IPS-11a (cell line): ENCODE measurements at regions not wholly inside any gene's neighbourhood (a gene's known extent, or its start where the extent isn't known, plus 50 kb on each side); places are given as distances from the start of the nearest gene placed in this dataset.

Source experiments
- H3K4me3 ChIP-seq: one replicate; pipeline ENCODE4 v1.5.1; 2013; ENCODE audit warnings: low read depth, low read length, control low read depth

DNA sequence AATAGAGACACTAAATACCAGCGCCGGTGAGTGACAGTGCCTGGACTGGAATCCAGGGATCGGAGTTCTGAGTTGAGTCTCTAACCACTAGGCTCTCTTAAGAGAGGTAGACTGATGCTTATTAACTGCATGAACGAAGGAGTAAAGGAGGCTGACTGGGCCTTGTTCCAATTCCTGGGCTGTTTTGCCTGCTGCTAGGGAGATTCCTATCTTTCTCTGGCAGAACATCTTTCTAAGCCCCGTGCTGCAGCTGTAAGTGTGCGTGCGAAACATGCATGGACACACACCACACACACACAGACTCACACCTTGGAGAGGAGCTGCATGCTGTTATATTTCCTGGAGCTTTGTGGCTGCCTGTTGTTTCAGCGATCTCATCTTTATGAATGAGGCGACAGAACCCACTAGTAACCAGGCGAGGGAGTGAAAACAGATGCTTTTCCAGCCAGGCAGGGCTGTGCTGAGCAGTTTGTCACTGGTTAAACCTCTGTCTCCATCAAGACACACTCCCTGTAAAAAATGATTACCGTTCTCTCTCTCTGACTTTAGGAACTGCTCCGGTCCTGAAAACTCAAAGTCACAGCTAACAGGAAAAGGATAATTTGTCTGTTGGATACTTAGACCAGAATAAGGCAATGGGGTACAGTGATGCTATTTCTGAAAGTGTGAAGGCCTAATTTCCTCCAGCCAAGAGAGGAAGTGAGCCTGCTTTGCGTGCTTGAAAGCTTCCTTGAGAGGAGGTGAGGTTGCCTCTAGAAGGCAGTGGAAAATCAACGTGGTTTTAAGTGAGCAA lies 157.4 kb upstream of the ZNF217 start:
- H3K4me3 ChIP-seq: no peak overlapping the region

DNA sequence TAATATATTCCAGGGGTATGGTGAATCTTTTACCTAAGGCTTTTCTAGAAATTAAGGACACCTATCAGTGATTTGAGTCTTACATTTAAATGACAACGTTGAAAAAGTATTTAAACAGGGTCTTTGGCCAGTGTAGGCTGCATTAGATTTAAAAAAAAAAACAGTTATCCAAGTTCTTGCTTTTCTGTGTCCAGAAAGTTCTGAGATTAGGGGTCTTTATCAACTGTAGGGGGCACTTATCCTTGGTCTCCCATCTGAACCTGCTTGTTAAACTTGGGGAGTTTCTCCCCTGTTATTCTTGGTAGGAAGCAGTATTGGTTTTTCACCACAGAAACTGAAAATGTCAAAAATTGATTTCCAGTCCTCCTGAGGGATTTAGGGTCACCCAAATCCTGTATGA lies 155.9 kb upstream of the ZNF217 start:
- no peak overlapping the region for H3K4me3 ChIP-seq

DNA sequence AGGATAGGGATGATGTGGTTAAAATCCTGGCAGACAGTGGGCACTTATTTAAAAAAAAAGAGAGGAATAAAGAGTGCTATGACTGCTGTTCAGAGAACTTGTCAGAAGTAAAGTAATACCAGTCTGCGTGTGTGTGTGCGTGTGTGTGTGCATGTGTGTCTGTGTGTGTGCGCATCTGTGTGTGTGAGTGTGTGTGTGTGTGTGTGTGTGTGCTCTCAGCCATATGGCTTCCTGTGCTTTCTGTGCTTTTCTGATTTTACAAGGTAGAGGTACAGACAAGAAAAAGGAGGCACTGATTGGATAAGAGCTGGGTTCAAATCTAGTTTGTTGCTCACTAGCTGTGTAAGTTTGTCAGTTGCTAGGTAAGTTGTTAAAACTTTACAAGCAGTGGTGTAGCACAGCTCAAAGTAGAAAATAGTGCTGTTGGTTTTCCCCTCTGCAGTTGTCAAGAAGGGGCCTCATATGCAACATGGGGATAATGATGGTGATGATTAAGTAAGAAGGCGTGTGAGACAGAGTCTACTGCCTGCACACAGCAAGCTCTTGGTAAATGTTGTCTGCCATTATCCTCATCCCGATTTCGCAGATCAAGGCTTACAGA lies 155.3 kb upstream of the ZNF217 start:
- H3K4me3 ChIP-seq: no peak overlapping the region

DNA sequence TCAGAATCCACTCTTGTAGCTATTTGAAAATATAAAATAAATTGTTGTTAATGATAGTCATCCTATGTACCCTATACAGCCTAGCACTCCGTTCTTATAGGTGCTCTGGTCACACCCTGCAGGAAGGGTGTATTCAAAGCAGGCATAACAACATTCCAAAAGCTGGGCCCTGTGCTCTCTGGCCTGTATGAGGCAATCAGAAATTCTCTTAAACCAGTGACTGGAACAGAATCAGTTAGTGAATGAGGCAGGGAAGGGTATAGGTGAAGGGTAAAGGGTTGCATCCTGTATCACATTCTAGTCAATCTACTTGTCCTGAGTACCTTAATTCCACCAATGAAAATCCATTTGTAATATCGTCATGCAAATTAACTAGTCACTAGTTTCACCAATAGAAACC lies 154.5 kb upstream of the ZNF217 start:
- no peak overlapping the region for H3K4me3 ChIP-seq

DNA sequence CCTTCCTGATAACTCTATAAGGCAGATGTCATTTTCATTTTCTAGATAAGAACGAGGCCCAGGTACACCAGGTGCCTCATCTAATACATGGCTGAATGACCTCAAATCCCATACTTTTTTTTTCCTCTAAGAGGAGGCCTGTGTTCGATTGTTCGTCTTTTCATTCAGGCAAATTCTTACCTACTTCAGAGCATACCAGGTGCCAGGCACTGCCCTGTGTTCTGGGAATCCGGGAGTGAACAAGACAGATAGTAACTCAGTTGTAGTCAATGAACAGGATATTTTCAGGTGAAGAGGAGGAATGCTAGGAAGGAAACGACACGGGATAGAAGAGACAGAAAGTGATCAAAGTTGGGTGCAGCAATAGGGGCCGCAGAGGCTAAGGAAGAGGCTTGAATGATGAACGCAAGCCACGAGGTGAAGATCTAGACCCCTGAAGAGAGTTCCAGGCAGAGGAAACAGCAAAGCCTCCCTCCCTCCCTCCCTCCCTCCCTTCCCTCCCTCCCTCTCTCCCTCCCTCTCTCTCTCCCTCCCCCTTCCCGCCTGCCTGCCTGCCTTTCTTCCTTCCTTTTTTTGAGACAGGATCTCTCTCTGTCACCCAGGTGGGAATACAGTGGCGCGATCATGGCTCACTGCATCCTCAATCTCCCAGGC lies 150.1 kb upstream of the ZNF217 start:
- no peak overlapping the region for H3K4me3 ChIP-seq

DNA sequence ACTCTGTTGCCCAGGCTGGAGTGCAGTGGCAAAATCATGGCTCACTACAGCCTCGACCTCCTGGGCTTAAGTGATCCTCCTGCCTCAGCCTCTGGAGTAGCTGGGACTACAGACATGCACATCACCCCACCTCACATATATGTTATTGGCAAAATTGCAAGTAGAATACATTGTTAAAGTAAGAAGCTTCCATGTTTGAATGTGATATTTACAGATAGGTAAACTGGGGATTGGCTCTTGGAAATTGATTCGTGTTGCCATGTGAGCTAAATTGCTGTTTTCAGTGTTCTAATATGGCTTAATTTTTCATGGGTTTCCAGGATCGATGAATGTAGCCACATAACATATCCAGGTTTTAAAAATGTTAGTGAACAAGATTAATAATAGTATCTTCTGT lies 149.0 kb upstream of the ZNF217 start:
- no peak overlapping the region for H3K4me3 ChIP-seq

DNA sequence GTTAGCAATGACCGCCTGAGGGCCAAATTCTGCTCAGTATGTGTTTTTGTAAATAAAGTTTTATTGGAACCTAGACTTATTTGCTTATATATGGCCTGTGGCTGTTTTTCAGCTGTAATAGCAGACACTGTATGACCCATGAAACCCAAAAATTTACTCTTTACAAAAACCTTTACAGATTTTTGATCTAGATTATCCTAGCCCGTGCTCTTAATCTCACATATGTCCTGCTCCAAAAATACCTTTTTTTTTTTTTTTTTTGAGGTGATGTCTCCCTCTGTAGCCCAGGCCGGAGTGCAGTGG lies 148.0 kb upstream of the ZNF217 start:
- H3K4me3 ChIP-seq: no peak overlapping the region

DNA sequence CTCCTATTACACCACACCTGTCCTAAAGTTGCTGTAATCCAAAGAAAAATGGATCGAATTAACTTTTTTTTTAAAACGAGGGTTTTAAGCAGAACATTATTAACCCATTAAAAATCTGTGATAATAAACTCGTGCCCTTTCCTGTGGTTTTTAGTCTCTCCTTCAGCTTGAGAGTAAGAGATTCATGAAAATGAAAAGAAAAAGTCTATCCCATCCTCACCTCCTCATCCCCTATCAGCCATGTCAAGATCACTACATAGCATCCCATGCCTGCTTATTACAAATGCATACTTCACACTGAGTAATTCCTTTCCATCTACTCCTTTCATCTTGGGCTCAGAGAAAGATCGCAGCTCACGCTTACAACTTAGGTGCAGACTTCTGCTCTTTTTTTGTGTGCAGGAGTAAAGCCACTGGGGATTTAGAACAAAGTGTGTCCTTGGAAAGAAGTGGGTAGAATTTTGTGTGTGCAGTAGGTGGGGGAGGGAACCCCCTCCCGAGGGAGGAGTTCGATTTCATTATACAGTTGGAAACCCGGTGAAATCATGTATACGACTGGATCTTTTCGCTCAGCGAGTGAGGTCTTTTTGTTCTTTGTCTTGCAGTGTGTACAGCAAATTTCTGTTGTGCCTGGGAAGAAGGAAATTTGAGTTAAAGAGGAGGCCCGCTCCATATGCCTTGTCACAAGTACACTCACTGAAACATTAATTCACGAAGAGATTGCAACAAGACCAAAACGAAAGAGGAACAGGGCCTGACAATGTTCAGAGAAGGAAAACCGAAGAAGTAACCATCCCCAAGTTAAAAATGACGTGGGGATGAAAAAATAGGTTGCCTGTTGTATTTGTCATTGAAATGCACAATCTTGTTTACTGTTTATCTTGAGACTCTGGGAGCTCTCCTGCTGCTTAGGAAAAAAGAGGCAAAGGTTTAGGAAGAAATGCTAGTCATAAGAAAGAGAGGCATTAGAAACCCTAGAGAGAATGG lies 146.5 kb upstream of the ZNF217 start:
- H3K4me3 ChIP-seq: no peak overlapping the region

DNA sequence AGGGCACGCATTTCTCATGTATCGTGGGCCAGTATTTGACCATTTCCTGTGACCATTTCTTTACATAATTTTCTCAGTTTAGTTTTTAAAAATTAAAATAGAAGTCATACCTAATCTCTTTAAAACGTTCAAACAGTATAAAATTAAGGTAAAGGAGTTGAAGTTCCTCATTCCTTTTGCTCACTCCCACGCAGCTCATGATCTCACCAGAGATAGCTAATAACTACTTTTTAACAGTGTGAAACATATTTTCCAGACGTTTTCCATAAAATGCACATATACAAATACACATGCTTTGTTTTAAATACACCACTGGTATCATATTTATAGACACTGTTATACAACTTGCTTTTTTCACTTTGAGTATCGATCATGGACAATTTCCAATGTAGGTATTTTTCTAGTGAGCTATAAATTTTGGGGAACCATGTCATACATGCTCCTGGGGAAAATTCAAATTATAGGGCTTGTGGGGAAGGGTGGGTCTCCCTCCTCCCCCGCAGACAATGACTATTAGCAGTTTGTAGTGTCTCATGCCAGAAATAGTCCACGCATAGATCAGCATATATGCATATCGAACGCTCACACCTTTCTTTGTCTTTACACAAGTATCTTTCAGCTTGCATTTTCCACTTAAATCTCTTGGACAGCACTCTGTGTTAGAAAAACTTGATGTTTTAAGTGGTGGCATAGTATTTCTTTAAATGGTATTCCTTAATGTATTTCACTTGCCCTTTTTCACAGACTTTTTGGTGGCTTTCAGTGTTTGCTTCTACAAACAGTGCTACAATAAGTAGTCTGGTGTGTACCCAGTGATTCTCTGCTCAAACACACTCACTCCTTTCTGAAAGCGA lies 145.5 kb upstream of the ZNF217 start:
- no peak overlapping the region for H3K4me3 ChIP-seq

DNA sequence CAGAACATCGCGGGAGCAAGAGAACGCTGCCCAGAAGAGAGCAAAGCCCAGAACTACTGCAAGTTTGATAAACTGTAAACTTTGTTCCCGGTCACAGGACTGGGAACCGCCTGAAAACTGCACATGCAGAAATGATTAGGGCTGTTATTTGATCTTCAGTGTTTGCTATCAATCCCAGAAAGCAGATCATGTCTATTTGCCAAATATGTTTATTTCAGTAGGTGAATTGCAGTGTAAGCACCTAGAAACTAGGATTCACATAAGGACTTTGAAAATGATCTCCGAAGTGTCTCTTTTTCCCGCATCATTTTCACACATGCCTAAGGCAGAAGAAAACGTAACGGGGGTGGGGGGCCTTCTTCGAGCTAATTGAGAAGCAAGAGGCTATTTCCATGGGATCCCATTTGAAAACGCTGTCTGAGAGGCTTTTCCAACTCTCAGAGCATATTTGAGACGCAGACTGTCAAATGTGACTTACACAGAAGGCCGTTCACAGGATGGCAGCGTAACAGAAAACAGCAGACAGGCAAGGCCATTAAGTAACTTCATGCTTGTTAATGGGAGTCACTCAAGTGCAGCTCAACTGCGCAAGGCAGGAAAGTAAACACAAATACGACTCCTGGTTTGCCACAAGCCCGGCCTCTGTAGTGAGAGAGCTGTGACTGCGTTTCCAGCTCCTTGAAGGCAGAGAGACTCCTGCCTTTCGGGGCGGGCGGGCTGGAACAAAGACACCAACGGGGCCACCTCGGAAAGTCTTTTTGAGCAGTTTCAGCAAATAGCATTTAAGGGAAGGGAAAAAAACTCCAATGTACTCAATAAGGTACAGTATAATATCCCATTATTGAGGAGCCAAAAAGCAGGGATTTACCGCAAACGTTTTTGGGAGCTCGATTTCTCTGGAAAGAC lies 144.7 kb upstream of the ZNF217 start:
- H3K4me3 ChIP-seq: no peak overlapping the region

DNA sequence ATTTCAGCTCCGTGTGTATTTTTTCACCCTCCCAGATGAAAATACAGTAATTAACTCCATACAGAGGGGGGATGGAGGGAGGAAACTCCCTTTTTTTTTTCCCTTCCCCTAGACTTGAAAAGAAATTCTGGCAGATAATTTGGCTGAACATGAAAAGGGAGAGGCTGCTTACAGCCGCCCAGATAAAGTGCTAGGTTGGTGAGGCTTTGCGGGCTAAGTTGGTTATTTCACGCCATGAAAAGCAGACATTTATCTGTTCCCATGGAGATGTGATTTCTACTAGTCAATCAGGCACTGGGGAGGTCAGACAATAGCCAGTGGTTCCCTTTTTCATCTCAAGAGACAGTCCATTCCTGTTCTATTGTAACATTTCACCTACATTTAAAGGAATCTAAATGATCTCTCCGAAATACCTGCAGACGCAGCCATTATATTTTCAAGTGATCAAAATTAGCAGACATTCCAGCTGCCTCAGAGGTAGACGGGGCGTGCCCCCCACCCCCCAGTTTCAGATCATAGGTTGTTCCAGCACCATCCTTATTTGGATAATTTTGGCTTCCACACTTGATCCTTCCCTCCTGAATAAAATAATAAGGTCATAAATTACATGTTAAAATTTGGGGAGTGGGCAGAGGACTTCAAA lies 143.9 kb upstream of the ZNF217 start:
- H3K4me3 ChIP-seq: no peak overlapping the region

DNA sequence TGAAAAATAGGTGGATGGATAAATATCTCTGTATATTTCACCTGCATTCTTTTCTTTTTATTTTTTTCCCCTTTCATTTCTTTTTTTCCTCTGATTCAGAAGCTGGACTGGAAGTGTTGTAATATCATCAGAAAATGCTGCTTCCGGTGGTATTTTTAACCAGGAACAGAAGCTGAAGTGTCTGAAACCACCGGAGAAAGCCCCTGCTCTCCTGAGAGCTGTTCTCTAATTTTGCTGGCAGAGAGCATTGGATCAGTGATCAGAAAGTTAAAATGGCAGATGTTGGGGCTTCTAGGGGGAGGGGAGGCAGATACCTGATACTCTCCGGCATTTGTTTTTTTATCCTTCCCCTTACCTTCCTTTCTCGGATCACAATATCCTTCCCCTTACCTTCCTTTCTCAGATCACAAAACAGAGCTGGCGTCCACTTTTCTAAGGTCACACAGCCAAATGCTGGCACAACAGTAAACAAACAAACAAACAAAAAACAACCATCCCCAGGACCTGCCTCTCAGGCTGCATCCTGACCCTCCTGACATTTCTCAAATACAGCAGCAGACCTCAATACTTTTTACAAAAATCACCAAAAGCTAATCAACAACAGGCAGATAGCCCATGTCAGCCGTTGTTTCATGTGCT lies 143.2 kb upstream of the ZNF217 start:
- no peak overlapping the region for H3K4me3 ChIP-seq

DNA sequence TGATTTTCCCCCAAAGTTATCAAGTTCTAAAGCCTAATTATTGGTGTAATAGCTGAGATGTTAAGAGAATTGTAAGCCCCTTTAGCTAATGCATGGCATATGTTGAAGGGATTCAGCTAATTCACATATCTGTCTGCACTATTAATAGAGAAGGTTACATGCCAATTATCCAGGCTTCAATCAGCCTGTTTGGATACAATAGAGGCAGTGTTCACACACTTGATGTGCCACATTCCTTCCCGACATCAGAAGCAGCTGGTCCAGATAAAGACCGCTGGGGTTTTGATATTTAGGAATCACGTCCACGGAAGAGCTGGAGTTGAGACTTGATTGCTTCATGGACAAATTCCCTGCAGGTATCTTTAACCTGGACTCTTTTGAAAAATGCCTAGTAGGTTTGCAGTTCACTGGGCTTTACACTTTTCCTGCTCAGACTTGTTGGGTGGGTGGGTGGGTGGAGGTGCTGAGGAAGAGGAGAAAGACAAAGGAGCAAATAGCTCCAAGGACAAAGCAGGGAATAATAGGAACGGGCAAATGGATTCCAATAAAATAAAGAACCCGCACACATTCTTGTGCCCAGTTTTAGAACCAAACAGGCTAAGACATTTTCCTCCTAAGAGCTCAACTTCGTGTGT lies 142.6 kb upstream of the ZNF217 start:
- H3K4me3 ChIP-seq: no peak overlapping the region

DNA sequence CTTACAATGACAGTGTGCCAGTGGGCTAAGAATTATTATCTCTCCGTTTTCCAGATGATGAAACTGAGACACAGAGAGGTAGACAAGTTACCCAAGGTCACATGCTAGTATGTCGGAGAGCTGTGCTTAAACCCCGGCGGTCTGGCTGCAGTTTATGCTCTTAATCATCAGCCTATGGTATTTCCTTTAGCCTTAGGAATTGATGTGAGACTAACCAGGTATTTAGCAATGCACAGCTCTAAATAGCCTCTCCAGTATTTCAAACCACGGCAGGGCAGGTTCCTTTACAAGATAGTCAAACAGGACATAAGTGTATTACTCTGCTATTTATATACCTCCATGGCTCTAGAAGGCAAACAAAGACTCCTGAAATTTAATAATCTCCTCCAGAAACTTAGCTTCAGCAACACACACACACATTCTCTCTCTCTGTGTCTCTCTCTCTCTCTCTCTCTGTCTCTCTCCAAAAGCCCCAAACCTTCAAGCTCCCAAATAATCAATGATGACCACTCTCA lies 142.0 kb upstream of the ZNF217 start:
- no peak overlapping the region for H3K4me3 ChIP-seq

DNA sequence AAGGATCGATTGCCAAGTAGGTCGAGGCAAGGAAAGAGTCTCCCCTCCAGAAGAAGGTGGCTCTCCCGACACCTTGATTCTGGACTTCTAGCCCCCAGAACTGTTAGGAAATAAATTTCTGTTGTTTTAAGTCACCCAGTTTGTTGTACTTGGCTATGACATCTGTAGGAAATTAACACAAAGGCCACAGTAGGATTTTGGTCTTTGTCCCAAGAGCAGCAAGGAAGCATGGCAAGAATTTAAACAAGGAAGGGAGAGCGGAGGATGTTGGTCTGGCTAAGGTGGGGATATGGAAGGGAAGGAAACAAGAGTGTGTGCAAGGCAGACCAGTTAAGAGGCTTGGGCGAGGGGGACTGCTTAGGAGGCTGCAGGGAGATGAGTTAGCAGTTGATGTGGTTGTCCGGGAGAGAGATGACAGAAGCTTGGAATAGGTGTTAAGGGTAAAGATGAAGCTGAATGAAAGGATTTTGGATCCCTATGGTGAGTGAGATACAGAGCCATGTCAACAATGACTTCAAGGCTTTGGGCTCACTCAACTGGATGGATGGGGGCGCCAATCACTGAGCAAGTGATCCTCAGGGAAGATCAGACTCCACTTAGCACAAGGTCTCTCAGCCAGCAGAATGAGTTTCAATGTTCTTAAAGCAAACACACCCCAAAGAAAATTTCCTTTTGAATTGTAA lies 140.5 kb upstream of the ZNF217 start:
- H3K4me3 ChIP-seq: no peak overlapping the region

DNA sequence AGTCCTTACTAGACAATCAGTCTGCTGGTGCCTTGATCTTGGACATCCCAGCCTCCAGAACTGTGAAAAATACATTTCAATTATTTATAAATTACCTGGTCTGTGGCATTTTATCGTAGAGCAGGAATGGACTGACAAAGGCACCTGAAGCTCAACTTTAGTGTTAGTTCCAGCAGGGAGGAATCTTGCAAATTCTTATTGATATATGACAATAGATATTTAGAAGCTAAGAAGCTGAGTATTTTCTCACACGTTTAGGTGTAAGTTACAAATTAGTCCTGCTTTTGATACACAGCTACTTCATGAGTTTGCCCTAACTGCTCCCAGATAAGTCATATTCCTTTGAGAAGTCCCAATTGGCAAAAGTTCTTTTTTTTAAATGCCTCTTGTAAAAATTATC lies 138.0 kb upstream of the ZNF217 start:
- no peak overlapping the region for H3K4me3 ChIP-seq

DNA sequence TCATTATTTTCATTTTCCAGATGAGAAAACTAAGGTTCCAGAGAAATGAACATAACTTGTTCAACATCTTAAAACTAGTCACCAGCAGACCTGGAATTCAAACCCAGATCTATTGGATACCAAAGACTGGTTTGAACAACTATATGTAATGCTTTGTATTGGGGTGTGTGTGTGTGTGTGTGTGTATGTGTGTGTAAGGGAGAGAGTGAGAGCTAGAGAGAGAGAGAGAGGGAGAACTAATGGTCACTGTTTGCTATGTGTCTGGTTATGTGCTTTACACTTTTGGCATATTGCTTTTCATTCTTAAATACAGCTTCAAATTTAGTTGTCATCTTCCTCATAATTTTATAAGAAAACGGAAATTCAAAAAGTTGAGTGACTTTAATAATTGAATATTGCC lies 134.7 kb upstream of the ZNF217 start:
- no peak overlapping the region for H3K4me3 ChIP-seq
